Omental fat pad (tissue), 3 donors: ENCODE measurements at regions not wholly inside any gene's neighbourhood (a gene's known extent, or its start where the extent isn't known, plus 50 kb on each side); places are given as distances from the start of the nearest gene placed in this dataset.
"Not testable (repeated sequence)": the region's sequence is repeated elsewhere in the genome, so short reads cannot be mapped to it uniquely, and the experiment has no call there.

Experiments used
- ATAC-seq: fragments of 150-250 bp; one replicate; pipeline ENCODE4 v1.9.1; 2016; ENCODE audit warnings: mild to moderate bottlenecking, moderate library complexity; ENCODE audit not compliant: low FRiP score
- DNase-seq: peaks from one replicate; pipeline ENCODE4 v3.0.0-alpha.2; 2019; ENCODE audit warnings: low spot score
- TF ChIP-seq, protein P1 (sequence below), 3 donors: fragments of 450-650 bp; IDR thresholded peaks; one replicate each; pipeline ENCODE4 v1.5.1; 2016 to 2017; ENCODE audit warnings: antibody characterized with exemption in 3 of 3, mild to moderate bottlenecking in 3 of 3, moderate library complexity in 2 of 3

DNA sequence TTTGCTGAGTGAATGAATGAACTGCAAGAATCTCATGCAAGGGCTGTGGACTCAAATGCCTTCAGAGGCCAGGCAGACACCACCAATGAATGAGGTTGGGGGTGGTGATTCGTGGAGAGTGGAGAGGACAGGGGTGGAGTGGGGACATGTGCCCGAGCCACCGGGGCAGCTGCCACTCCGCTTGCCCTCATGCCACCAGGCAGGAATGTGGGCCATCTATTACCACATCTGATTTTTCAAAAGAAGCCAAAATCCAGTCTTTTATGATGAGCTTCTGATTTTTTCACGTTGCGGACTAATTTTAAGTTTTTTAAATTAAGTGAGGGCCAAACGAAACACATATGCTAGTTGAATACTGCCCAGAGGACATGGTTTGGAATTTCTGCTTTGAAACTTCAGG lies 67.1 kb upstream of the SMURF2 start:
- TF ChIP-seq, protein P1, sequence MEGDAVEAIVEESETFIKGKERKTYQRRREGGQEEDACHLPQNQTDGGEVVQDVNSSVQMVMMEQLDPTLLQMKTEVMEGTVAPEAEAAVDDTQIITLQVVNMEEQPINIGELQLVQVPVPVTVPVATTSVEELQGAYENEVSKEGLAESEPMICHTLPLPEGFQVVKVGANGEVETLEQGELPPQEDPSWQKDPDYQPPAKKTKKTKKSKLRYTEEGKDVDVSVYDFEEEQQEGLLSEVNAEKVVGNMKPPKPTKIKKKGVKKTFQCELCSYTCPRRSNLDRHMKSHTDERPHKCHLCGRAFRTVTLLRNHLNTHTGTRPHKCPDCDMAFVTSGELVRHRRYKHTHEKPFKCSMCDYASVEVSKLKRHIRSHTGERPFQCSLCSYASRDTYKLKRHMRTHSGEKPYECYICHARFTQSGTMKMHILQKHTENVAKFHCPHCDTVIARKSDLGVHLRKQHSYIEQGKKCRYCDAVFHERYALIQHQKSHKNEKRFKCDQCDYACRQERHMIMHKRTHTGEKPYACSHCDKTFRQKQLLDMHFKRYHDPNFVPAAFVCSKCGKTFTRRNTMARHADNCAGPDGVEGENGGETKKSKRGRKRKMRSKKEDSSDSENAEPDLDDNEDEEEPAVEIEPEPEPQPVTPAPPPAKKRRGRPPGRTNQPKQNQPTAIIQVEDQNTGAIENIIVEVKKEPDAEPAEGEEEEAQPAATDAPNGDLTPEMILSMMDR (IDR thresholded peaks at IDR 0.05), result no peak
- no peak for ATAC-seq
- no peak for DNase-seq

DNA sequence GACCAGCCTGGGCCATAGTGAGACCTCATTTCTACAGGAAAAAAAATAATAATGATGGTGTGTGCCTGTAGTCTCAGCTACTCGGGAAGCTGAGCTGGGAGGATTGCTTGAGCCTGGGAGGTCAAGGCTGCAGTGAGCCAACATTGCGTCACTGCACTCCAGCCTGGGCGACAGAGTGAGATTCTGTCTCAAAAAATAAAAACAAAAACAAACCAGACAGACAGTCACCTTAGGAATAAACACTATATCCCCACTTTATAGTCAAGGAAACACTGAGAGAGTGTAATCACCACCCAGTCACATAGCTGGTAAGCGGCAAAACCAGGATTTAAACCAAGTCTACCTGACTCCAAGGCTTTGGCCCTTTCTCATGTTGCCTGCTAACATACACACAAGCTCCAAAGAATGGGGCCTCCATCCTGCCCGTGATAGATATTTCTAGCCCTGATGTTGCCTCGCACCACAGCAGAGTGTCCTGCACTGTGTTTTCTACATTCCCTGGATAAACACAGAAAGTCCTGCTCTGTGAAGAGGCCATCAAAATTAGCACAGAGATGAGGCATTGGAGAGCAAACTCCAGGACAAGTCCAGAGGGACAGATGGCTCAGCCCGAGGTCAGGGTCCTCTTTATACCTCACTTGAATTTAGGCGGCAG lies 66.1 kb upstream of the SMURF2 start:
- no peak for DNase-seq
- TF ChIP-seq, protein P1 (IDR thresholded peaks at IDR 0.05), result no peak
- ATAC-seq, result no peak

DNA sequence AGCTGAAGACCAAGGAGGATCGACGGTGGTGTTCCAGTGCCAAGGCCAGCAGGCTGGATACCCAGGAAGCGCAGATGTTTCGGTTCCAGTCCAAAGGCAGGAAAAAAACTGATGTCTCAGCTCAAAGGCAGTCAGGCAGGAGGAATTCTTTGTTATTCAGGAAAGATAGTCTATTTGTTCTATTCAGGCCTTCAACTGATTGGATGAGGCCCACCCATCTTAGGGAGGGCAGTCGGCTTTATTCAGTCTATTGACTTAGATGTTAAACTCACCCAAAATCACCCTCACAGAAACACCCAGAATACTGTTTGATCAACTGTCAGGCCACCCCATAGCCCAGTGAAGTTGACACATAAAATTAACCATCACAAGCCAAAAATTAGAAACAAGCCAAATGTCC lies 63.9 kb upstream of the SMURF2 start:
- ATAC-seq, DNase-seq: not testable (repeated sequence)

DNA sequence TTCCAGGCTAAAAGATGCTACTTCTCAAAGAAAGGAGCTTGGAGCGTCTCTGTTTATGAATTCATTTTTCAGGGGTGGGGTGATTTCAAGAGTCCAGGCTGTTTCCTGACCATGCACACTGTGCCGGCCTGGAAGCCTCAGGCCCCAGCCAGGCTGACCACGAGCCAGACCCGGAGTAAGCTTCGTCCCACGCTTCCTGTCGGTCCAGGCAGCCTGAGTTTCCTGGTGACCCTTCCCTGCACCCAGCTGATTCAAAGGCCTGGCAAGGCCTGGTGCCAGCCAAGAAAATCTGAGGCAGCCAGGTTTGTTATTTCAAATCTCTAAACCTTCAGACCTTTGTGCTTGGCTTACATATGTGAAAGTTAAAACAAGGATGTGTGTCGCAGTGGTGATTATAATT lies 62.1 kb upstream of the SMURF2 start:
- DNase-seq, result not testable (repeated sequence)
- ATAC-seq, result peak; percentile 81

DNA sequence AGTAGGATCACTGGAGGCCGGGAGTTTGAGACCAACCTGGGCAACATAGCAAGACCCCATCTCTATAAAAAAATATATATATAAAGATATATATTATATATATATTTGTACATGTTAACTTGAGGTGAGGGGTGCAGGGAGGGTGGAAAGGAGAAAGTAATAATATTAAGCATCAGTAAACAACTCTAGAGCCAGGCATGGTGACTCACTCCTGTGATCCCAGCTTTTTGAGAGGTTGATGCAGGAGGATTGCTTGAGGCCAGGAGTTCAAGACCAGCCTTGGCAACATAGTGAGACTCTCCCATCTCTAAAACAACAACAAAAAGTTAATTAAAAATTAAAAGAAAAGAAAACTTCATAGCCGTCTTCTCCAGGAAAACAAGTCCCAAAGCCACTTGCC lies 61.7 kb upstream of the SMURF2 start:
- DNase-seq, result no peak
- ATAC-seq, result no peak
- TF ChIP-seq, protein P1 (IDR thresholded peaks at IDR 0.05), result no peak

DNA sequence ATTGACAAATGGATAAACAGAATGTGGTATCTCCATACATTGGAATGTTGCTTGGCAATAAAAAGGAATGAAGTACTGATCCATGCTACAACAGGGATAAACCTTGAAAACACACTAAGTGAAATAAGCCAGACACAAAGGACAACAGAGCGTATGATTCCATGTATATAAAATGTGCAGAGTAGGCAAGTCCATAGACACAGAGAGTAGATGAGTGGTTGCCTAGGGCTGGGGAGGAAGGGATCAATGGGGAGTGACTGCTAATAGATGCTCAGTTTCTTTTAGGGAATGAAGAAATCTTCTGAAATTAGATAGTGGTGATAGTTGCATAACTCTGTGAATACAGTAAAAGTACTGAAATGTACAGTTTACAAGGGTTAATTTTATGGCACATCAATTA lies 59.4 kb upstream of the SMURF2 start:
- ATAC-seq, DNase-seq: not testable (repeated sequence)

DNA sequence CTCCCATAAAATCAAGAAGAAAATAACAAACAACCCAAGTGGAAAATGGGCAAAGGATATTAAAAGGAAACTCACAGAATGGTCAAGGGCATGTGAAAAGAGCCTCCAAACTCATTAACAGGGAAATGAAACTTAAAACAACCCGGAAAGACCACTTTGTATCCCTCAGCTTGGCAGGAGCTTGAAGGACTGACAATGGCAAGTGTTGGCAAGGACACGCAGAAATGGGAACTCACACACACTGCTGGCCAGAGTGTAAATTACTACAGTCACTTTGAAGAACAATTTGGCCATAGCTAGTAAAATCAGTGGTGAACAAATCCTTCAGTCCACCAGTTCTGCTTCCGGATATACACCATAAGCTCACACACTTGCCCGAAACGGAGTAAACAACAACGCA lies 58.1 kb upstream of the SMURF2 start:
- not testable (repeated sequence) for DNase-seq, ATAC-seq

DNA sequence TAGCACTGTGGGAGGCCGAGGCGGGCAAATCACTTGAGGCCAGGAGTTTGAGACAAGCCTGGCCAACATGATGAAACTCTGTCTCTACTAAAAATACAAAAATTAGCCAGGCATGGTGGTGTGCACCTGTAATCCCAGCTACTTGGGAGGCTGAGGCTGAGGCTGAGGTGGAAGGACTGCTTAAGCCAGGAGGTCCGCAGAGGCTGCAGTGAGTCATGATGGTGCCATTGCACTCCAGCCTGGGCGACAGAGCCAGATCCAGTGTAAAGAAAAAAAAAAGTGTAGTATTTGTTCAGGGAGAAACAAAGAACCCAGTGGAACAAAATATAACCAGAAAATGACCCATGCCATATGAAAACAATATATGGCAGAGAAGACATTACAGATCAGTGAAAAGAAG lies 57.4 kb upstream of the SMURF2 start:
- ATAC-seq, result not testable (repeated sequence)

DNA sequence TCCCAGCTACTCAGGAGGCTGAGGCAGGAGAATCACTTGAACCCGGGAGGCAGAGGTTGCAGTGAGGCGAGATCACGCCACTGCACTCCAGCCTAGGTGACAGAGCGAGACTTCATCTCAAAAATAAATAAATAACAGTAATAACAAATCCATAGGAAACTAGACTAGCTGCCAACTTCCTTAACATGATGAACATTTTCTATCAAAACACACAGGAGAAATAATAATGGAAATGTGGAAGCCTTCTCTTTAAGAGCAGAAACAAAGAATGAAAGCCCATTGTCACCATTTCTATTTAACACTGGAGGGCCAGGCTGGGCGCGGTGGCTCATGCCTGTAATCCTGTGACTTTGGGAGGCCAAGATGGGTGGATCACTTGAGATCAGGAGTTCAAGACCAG lies 56.7 kb upstream of the SMURF2 start:
- not testable (repeated sequence) for DNase-seq, ATAC-seq

More for the DNA sequence above, 57.4 kb upstream of the SMURF2 start:
- DNase-seq, result not testable (repeated sequence)

DNA sequence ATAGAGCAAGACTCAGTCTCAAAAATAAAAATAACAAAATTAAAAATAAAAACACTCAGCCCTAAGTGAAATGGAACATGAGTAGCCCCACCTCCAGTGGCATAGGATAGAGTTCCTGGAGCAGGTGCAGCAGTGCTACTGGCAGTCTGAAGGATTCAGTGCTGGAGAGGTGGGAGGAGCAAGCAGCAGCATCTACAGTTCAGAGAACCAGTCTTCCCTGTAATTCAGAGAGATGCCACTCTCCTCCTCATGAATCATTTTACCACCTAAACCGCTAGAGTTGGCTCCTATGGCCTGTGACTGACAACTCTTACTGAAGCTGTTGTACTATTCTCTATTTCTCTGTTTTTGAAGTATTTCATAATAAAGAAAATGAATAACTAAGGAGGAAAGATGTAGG lies 56.0 kb upstream of the SMURF2 start:
- ATAC-seq, result no peak

DNA sequence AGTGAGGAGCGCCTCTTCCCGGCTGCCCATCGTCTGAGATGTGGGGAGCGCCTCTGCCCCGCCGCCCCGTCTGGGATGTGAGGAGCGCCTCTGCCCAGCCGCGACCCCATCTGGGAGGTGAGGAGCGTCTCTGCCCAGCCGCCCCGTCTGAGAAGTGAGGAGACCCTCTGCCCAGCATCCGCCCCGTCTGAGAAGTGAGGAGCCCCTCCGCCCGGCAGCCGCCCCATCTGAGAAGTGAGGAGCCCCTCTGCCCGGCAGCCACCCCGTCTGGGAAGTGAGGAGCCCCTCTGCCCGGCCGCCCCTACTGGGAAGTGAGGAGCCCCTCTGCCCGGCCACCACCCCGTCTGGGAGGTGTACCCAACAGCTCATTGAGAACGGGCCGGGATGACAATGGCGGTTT lies 54.4 kb upstream of the SMURF2 start:
- DNase-seq, ATAC-seq: not testable (repeated sequence)

More for the DNA sequence above, 56.0 kb upstream of the SMURF2 start:
- TF ChIP-seq, protein P1 (IDR thresholded peaks at IDR 0.05), result no peak
- DNase-seq, result no peak

DNA sequence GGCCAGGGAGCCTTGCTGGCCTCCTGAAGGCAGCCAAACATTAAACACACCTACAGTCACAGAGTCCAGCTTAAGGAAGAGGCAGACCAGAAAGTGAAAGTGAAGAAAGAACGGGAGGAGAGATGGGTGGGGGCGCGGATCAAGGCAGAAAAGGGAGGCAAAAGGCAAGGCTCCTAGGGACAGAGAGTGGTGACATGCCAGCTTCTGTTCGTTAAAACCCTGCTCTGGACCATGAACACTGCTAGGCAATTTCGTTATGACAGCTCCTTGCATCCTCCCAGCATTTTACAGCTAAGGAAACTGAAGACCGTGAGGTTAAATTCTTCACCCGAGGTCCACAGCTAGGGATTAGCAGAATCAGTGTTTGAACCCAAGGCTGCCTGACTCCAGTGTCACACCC lies 51.7 kb upstream of the SMURF2 start:
- ATAC-seq, result peak; percentile 55
- DNase-seq, result not testable (repeated sequence)

DNA sequence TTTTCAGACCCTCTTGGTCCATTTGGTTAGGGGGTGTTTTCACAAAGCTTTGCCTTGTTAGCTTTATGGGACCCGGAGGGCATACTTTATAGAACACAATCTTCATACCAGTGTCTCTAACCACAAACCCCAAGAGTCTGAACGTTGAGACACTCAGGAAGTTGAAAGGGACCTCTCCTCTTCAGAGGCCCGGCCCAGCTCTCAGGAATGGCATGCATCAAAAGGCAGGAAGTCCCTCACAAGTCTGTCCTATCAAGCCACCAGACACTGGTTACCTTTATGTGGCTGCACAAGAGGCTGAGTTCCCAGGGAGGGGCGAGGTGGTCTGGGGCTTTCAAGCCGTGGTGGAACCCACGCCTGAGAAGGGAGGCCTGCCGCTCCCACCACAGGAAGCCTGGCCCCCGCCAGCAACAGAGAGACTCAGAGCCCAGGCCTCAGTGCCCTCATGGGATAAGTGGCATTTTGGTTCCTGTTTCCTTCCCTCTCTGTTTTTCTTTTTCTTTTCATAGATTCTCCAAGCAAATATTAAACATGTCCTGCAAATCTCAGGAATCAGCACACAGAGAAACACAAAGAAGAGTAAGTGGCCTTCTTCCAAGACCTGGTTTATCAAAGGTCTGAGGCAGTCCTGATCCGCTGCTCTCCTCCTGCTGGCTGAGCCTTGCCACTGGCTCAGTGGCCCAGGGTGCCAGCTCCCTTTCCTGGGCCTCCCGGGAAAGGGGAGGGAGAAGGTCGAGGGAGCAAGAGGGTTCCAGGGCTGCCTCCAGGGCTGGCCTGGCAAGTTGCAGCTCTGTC lies 50.6 kb upstream of the SMURF2 start:
- not testable (repeated sequence) for DNase-seq, ATAC-seq
